HG02973 (cell line): ENCODE measurements at regions not wholly inside any gene's neighbourhood (a gene's known extent, or its start where the extent isn't known, plus 50 kb on each side); places are given as distances from the start of the nearest gene placed in this dataset.

ENCODE experiments used
- ATAC-seq: cut with Tn5 transposase; IDR thresholded peaks from one replicate; pipeline ENCODE4 v1.9.1; 2021; ENCODE audit warnings: moderate library complexity; ENCODE audit not compliant: unreplicated experiment

DNA sequence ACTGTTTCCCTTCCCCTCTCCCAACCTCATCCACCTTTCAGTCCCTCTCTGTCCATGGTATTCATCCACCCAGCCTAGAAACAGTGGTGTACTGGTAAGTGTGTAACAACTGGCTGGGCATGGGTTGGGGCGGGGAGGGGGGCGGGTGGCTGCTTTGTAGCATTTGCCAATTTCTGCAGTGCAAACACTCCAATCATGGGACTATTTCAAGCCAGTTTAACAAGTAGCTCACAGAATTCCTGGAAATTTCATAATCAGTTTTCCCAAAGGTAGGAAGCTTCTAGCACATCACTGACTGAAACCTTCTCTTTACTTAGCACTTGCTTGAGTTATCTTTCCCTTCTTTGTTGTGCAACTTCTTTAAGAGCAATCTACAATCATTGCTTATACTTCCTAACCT lies 100.8 kb upstream of the WASF3 start:
- ATAC-seq = no peak

DNA sequence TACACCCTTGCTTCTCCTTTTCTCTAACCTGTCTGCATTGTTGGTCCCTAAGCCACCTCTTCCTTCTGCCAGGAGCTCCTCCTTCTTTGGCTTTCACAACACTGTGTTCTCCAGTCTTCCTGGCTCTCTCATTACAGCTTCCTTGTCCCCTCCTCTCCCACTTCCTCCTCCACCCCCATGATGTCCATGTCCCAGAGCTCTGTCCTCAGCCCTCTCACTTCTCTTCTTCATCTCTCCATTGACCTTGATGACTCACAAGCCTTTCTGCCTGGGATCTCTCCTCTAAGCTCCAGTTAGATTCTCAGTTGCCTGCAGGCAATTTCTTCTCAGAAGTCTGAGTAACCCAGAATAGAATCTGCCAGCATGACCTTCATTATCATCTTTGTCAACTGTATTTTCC lies 100.3 kb upstream of the WASF3 start:
- ATAC-seq = no peak

- no peak for ATAC-seq
Measured at GRCh38 chr13:26458196-26458749, 99.2 kb upstream of the WASF3 start.

- no peak for ATAC-seq
Measured at GRCh38 chr13:26459276-26460131, 98.0 kb upstream of the WASF3 start.

- ATAC-seq = no peak
Measured at GRCh38 chr13:26460648-26461047, 96.8 kb upstream of the WASF3 start.

- ATAC-seq = no peak
Measured at GRCh38 chr13:26463296-26463695, 94.2 kb upstream of the WASF3 start.

DNA sequence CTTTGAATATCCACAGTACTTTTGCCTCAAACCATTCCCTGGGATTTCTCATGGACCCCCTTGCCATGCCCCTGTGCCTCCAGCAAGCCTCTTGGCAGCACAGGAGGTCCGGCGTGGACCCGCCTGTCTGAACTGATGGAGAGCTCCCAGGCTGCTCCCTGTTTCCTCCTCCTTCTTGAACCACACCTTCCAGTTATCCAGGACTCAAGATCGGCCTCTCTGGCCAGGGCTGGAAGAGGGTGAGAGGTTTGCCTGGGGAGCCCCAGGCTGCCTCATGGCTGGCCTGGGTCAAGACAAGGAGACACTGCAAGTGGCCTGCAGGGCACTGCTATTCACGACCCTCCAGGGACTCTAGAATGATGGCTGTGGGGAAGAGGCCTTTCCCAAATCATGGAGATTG lies 93.6 kb upstream of the WASF3 start:
- ATAC-seq = no peak

GRCh38 chr13:26465514-26465913 lies 92.0 kb upstream of the WASF3 start:
- no peak for ATAC-seq

DNA sequence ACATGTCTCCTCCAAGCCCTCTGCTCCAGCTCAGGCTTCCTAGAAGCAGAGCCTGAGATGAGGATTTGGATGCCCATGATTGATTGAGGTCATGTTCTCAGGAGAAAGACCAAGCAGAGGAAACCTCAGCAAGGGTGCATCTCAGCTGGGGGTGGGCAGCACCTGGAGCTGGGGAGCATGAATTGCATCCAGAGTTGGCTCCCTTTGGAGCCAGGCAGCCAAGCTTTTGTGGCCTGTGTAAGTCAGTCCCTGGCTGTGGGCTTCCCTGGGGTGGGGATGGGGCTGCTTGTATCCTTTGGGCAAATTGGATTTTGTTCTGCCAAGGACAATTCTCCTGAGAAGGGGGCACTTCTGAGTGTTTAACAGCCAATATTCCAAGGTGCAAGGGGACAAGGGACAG lies 91.5 kb upstream of the WASF3 start:
- ATAC-seq = no peak

DNA sequence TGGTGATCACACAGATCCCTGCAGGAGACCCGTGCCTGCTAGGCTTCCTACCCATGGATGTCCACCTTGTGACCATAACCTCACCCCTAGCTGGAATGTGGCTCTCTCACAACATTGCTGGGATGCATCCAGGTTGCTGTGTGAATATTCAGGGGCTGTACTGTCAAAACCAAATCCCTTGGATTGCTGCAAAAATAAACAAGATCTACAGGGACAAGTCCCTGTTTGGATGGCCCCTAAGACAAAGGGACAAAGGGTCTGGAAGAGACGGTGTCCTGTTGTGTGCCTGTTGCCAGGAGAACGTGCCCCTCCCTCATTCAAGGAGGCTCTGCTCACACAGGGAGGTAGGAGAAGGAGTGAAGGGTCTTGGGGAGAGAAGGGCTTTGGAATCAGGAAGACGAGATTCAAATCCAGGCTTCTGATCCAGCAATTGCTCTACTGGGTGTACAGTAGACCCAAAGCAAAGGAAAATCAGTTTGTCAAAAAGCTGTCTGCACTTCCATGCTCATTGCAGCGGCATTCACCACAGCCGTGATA lies 89.2 kb upstream of the WASF3 start:
- no peak for ATAC-seq

DNA sequence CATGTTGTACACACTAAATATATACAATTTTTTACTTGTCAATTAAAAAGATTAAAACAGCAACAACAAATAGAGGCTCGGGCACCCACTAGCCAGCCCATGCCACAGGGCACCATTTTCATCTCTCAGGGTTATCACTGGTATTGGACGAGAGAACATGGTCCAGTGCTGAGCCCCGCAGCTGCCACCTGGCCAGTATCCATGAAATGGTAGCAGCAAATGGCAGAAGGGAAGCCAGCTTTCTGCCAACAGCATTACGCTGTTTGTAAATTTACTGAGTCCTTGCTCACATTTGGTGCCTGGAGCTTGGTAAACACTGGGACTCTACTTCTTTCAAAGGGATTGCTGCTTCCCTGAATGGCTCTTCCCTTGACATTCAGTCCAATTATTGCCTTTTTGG lies 87.9 kb upstream of the WASF3 start:
- ATAC-seq = no peak

DNA sequence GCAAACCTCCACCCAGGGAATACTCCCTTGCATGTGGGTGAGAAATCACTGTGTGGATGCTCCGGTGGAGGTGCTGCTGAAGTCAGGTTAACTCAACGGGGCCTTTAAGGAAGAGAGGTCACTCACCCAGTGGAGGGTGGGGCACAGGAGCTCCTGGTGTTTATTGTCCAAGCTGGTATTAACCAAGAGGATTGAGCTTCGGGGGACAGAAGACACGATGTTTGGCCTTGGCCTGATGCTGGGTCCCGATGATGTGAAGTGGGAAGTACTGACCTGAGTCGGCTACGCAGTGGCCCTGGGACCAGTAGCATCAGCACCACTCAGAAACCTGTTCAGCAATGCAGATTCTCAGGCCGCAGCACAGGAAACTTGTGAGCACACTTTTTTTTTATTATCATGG lies 85.7 kb upstream of the WASF3 start:
- ATAC-seq = no peak

GRCh38 chr13:26473571-26474230 lies 83.8 kb upstream of the WASF3 start:
- ATAC-seq = no peak

- ATAC-seq = no peak
Measured at GRCh38 chr13:26474286-26474685, 83.2 kb upstream of the WASF3 start.

- no peak for ATAC-seq
Measured at GRCh38 chr13:26475176-26476110, 82.0 kb upstream of the WASF3 start.

DNA sequence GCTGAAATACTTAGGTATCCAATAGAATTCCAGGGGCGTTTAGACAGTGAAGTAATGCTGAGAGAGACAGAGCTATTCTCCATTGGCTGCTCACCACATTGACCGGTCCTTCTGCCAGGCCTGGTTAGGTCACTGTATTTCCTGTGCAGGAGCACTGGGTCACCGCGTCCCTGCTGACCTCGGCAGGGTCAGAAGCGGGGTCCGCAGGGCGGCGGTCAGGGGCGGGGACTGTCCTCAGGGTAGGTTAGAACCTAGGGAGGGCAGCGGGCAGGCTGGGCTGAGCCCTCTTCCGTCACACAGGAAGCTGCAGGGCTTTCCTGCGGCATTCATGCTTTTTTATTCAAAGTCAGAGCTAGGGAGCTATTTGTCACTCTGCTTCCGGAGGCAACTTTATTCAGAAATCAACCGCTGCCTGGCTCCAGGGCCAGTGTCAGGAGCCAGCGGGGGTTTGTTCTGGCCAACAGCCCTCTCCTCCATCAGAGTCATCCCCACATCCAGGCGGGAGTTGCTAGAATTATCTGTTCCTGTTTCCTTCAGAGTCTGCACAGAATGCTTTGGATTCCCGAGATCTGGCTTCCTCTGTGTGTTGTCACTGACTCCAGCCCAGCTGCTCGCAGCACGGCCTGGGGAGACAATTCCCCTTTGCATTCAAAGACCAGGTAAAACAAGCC lies 81.2 kb upstream of the WASF3 start:
- ATAC-seq = no peak

GRCh38 chr13:26476782-26477142 lies 80.7 kb upstream of the WASF3 start:
- ATAC-seq = no peak

DNA sequence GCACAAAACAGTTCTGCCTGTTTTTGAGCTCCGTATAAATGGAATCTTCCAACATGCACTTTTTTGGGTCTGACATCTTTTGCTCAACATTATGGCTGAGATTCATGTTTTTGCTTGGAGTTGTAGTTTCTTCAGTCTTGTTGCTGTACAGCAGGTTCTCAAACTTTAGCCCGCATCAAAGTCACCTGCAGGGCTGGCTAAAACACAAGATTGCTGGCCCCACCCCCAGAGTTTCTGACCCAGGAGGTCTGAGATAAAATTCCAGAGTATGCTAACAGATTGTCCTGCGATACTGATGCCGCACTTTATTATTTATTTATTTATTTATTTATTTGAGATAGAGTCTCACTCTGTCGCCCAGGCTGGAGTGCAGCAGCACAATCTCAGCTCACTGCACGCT lies 79.8 kb upstream of the WASF3 start:
- no peak for ATAC-seq

GRCh38 chr13:26480246-26480855 lies 77.1 kb upstream of the WASF3 start:
- ATAC-seq = no peak
